ENCODE measurements at regions not wholly inside any gene's neighbourhood (a gene's known extent, or its start where the extent isn't known, plus 50 kb on each side); places are given as distances from the start of the nearest gene placed in this dataset.

DNA sequence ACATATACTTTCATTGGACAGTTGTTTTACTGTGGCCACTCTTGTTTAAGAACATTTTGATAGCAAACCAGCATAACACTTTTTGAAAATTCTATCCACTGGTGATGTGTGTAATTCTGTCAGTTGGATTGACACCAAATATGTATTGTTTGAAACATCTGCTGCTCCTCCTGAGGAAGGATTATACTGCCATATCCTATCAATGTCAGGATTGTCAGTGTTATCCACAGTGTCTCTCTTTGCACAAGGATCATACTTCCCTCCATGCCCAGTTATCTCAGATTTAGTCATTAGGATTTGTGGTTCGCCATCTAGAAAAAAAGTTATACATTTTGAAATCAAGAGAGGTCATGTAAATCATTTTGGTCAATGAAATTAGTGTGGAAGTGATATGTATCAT, 1859.6 kb downstream of the C4orf33 start:
- no peak for TF ChIP-seq CTCF (IDR thresholded peaks at IDR 0.05; ENCODE audit: extremely low read depth, low read depth, low read length)
- Histone ChIP-seq H3K27ac (ENCODE audit: low read depth, low read length) (no peak overlapping the region), H2AFZ (ENCODE audit: low read length) (no peak overlapping the region)

GRCh38 chr4:130985371-130985770, 1889.4 kb downstream of the C4orf33 start:
- Histone ChIP-seq H3K79me2 (ENCODE audit: insufficient read depth, low read length) (no peaks in the 10 kb centered on the region), H3K36me3 (ENCODE audit: insufficient read depth, low read length) (no peaks in the 10 kb centered on the region), H4K20me1 (ENCODE audit: insufficient read depth, low read length) (no peaks in the 10 kb centered on the region), H3K27me3 (ENCODE audit: insufficient read depth, low read length) (no peaks in the 10 kb centered on the region), H2AFZ (ENCODE audit: low read length) (no peak overlapping the region), H3K27ac (ENCODE audit: low read depth, low read length) (no peak overlapping the region), H3K9me3 (ENCODE audit: low read depth, low read length) (peaks cover 3% of the 10 kb centered on the region), H3K4me2 (ENCODE audit: insufficient read depth, low read length) (no peak overlapping the region), H3K4me3 (ENCODE audit: insufficient read depth, low read length) (no peak overlapping the region), H3K4me1 (ENCODE audit: insufficient read depth, low read length) (no peaks in the 10 kb centered on the region)
- TF ChIP-seq CTCF (IDR thresholded peaks at IDR 0.05; ENCODE audit: extremely low read depth, low read depth, low read length) = no peak
- DNase-seq (ENCODE audit: insufficient read length, low spot score, missing footprints) = no peak

More for the DNA sequence above, 1859.6 kb downstream of the C4orf33 start:
- H3K79me2 ChIP-seq (ENCODE audit: insufficient read depth, low read length) = no peaks in the 10 kb centered on the region
- no peak overlapping the region for H3K4me3 ChIP-seq (ENCODE audit: insufficient read depth, low read length)
- no peaks in the 10 kb centered on the region for H3K36me3 ChIP-seq (ENCODE audit: insufficient read depth, low read length)
- no peak overlapping the region for H3K4me2 ChIP-seq (ENCODE audit: insufficient read depth, low read length)
- no peaks in the 10 kb centered on the region for H3K27me3 ChIP-seq (ENCODE audit: insufficient read depth, low read length)
- DNase-seq (ENCODE audit: insufficient read length, low spot score, missing footprints) = no peak
- H3K9me3 ChIP-seq (ENCODE audit: low read depth, low read length) = no peaks in the 10 kb centered on the region
- H3K4me1 ChIP-seq (ENCODE audit: insufficient read depth, low read length) = no peaks in the 10 kb centered on the region
- H4K20me1 ChIP-seq (ENCODE audit: insufficient read depth, low read length) = no peaks in the 10 kb centered on the region

DNA sequence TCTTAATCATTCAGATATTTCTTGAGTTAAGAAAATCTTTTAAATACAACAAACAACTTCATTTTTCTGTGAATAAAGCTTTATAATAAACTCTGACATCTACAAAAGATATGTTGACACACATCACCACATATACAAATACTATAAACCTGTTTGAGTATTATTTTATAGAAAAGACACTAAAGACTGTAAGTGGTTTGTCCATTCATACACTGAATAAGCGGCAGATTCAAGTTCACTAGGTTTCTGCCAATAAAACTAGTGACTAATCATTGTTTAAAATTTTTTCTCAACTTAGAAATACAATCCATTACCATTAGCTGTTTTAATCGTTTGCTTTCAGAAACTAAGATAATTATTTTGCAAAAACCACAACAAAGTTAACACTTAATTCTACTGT, 1900.0 kb downstream of the C4orf33 start:
- Histone ChIP-seq H3K79me2 (ENCODE audit: insufficient read depth, low read length) (no peaks in the 10 kb centered on the region), H3K27ac (ENCODE audit: low read depth, low read length) (no peak overlapping the region), H3K9me3 (ENCODE audit: low read depth, low read length) (no peaks in the 10 kb centered on the region), H3K4me3 (ENCODE audit: insufficient read depth, low read length) (no peak overlapping the region), H3K36me3 (ENCODE audit: insufficient read depth, low read length) (no peaks in the 10 kb centered on the region), H3K4me2 (ENCODE audit: insufficient read depth, low read length) (no peak overlapping the region), H3K27me3 (ENCODE audit: insufficient read depth, low read length) (no peaks in the 10 kb centered on the region), H3K4me1 (ENCODE audit: insufficient read depth, low read length) (no peaks in the 10 kb centered on the region), H4K20me1 (ENCODE audit: insufficient read depth, low read length) (no peaks in the 10 kb centered on the region), H2AFZ (ENCODE audit: low read length) (no peak overlapping the region)
- TF ChIP-seq CTCF (IDR thresholded peaks at IDR 0.05; ENCODE audit: extremely low read depth, low read depth, low read length) = no peak
- no peak for DNase-seq (ENCODE audit: insufficient read length, low spot score, missing footprints)

DNA sequence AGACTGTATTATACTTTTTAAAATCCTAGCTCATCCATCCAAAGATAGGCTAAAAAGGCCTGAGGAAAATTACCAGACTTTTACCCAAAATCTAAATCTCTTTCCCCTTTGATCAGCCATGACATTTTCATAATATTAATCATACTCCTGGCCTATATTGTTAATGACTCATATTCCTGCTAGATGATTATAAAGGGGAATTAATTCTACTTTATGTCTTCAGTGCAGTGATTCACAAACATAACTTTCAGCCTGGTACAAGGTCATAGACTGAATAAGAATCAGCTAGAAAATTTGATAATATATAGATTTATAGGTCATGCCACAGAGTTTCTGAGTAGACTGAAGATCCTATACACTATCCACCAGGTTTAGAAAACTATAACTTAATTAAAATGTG, 1905.4 kb downstream of the C4orf33 start:
- DNase-seq (ENCODE audit: insufficient read length, low spot score, missing footprints) = no peak
- no peak overlapping the region for H3K27ac ChIP-seq (ENCODE audit: low read depth, low read length)
- no peaks in the 10 kb centered on the region for H3K79me2 ChIP-seq (ENCODE audit: insufficient read depth, low read length)
- H3K36me3 ChIP-seq (ENCODE audit: insufficient read depth, low read length) = no peaks in the 10 kb centered on the region
- peaks cover 3% of the 10 kb centered on the region for H3K9me3 ChIP-seq (ENCODE audit: low read depth, low read length)
- H3K4me3 ChIP-seq (ENCODE audit: insufficient read depth, low read length) = no peak overlapping the region
- no peaks in the 10 kb centered on the region for H4K20me1 ChIP-seq (ENCODE audit: insufficient read depth, low read length)
- TF ChIP-seq CTCF (IDR thresholded peaks at IDR 0.05; ENCODE audit: extremely low read depth, low read depth, low read length) = no peak
- no peak overlapping the region for H2AFZ ChIP-seq (ENCODE audit: low read length)
- no peaks in the 10 kb centered on the region for H3K27me3 ChIP-seq (ENCODE audit: insufficient read depth, low read length)
- H3K4me2 ChIP-seq (ENCODE audit: insufficient read depth, low read length) = no peak overlapping the region
- H3K4me1 ChIP-seq (ENCODE audit: insufficient read depth, low read length) = no peaks in the 10 kb centered on the region
